ENCODE measurements at regions not wholly inside any gene's neighbourhood (a gene's known extent, or its start where the extent isn't known, plus 50 kb on each side); places are given as distances from the start of the nearest gene placed in this dataset.

DNA sequence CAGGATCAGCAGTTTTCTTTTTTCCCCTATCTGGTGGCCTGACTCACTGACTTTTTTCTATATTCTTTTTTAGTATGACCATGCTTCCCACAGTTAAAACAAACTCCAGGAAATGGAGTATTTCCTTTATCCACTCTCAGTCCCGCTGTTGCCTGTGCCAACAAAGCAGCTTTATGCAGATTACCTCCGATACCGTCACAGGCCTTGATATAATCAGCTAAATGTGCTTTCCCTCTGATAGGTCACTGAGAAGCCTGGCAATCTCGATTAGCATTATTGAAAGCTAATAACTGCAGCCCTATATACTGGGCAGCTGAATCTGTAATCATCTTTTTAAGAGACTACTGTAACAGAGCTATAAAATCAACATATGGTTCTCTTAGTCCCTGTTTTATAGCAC, 243.6 kb downstream of the KIF21A start:
- no peak overlapping the region for H3K27ac ChIP-seq (ENCODE audit: control insufficient read depth, insufficient read depth, low read length)
- FAIRE-seq = no peak
- DNase-seq (ENCODE audit: low read depth, low spot score) = no peak
- no peaks in the 10 kb centered on the region for H3K27me3 ChIP-seq (ENCODE audit: control insufficient read depth, extremely low read depth, insufficient read depth, low read length)
- dilution Hi-C loops (cut with MboI; ENCODE audit: extremely low pct_ligation_motif_present, low sequenced_read_pairs) = no loop called here
- no peaks in the 10 kb centered on the region for H3K36me3 ChIP-seq (ENCODE audit: control insufficient read depth in 2 of 2, extremely low read depth in 1 of 2, insufficient read depth in 2 of 2, low read length in 2 of 2)
- H3K4me1 ChIP-seq (ENCODE audit: control insufficient read depth, extremely low read depth, insufficient read depth, low read length) = no peaks in the 10 kb centered on the region
- no peaks in the 10 kb centered on the region for H3K9me3 ChIP-seq (ENCODE audit: control insufficient read depth, low read depth, low read length)
- H3K4me2 ChIP-seq (ENCODE audit: control insufficient read depth, extremely low read depth, insufficient read depth, low read depth, low read length) = no peak overlapping the region
- H3K4me3 ChIP-seq (ENCODE audit: control insufficient read depth in 2 of 3, extremely low read depth in 1 of 3, insufficient read depth in 2 of 3, low read depth in 1 of 3, low read length in 3 of 3) = no peak overlapping the region
- H3K9me1 ChIP-seq (ENCODE audit: control insufficient read depth, extremely low read depth, insufficient read depth, low read length) = no peaks in the 10 kb centered on the region
- no peak overlapping the region for H2AFZ ChIP-seq (ENCODE audit: control insufficient read depth, low read length)
- no peaks in the 10 kb centered on the region for H3K79me2 ChIP-seq (ENCODE audit: control insufficient read depth, insufficient read depth, low read length)
- TF ChIP-seq, protein P1, sequence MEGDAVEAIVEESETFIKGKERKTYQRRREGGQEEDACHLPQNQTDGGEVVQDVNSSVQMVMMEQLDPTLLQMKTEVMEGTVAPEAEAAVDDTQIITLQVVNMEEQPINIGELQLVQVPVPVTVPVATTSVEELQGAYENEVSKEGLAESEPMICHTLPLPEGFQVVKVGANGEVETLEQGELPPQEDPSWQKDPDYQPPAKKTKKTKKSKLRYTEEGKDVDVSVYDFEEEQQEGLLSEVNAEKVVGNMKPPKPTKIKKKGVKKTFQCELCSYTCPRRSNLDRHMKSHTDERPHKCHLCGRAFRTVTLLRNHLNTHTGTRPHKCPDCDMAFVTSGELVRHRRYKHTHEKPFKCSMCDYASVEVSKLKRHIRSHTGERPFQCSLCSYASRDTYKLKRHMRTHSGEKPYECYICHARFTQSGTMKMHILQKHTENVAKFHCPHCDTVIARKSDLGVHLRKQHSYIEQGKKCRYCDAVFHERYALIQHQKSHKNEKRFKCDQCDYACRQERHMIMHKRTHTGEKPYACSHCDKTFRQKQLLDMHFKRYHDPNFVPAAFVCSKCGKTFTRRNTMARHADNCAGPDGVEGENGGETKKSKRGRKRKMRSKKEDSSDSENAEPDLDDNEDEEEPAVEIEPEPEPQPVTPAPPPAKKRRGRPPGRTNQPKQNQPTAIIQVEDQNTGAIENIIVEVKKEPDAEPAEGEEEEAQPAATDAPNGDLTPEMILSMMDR (optimal IDR thresholded peaks at IDR 0.05 in 1 of 3, IDR thresholded peaks at IDR 0.05 in 1 of 3, conservative IDR thresholded peaks at IDR 0.05 in 1 of 3; ENCODE audit: extremely low read depth in 1 of 3, insufficient read depth in 2 of 3, low read length in 3 of 3) = no peak
- TF ChIP-seq EZH2 (IDR thresholded peaks at IDR 0.05; ENCODE audit: low read length) = no peak
- no peak overlapping the region for H3K9ac ChIP-seq (ENCODE audit: control insufficient read depth, extremely low read depth, insufficient read depth, low read length)
- H4K20me1 ChIP-seq (ENCODE audit: control insufficient read depth, extremely low read depth, insufficient read depth, low read length) = no peaks in the 10 kb centered on the region

DNA sequence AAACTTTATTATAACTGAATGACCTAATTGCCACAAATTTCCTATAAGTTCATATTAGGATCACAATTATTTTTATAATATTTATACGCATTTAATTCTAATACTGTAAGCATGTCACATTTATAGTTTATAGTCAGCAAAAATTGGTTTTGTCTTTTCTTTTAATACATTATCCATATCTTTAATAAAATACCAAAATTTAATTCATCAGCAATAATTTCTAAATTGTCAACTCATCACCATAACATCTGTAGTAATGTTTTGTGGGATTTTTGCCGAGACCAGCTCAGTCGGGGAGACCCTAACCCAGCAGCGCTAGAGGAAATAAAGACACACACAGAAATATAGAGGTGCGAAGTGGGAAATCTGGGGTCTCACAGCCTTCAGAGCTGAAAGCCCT, 254.2 kb downstream of the KIF21A start:
- no peak overlapping the region for H3K27ac ChIP-seq (ENCODE audit: control insufficient read depth, insufficient read depth, low read length)
- H3K4me3 ChIP-seq (ENCODE audit: control insufficient read depth in 2 of 3, extremely low read depth in 1 of 3, insufficient read depth in 2 of 3, low read depth in 1 of 3, low read length in 3 of 3) = no peak overlapping the region
- H3K9ac ChIP-seq (ENCODE audit: control insufficient read depth, extremely low read depth, insufficient read depth, low read length) = no peak overlapping the region
- H3K4me1 ChIP-seq (ENCODE audit: control insufficient read depth, extremely low read depth, insufficient read depth, low read length) = no peaks in the 10 kb centered on the region
- H3K4me2 ChIP-seq (ENCODE audit: control insufficient read depth, extremely low read depth, insufficient read depth, low read depth, low read length) = no peak overlapping the region
- no peaks in the 10 kb centered on the region for H3K79me2 ChIP-seq (ENCODE audit: control insufficient read depth, insufficient read depth, low read length)
- no peaks in the 10 kb centered on the region for H4K20me1 ChIP-seq (ENCODE audit: control insufficient read depth, extremely low read depth, insufficient read depth, low read length)
- FAIRE-seq = no peak
- H3K9me1 ChIP-seq (ENCODE audit: control insufficient read depth, extremely low read depth, insufficient read depth, low read length) = no peaks in the 10 kb centered on the region
- H3K36me3 ChIP-seq (ENCODE audit: control insufficient read depth in 2 of 2, extremely low read depth in 1 of 2, insufficient read depth in 2 of 2, low read length in 2 of 2) = no peaks in the 10 kb centered on the region
- H3K9me3 ChIP-seq (ENCODE audit: control insufficient read depth, low read depth, low read length) = no peaks in the 10 kb centered on the region
- TF ChIP-seq EZH2 (IDR thresholded peaks at IDR 0.05; ENCODE audit: low read length) = no peak
- TF ChIP-seq, protein P1 (optimal IDR thresholded peaks at IDR 0.05 in 1 of 3, IDR thresholded peaks at IDR 0.05 in 1 of 3, conservative IDR thresholded peaks at IDR 0.05 in 1 of 3; ENCODE audit: extremely low read depth in 1 of 3, insufficient read depth in 2 of 3, low read length in 3 of 3) = no peak
- dilution Hi-C loops (cut with MboI; ENCODE audit: extremely low pct_ligation_motif_present, low sequenced_read_pairs) = no loop called here
- no peak for DNase-seq (ENCODE audit: low read depth, low spot score)
- H2AFZ ChIP-seq (ENCODE audit: control insufficient read depth, low read length) = no peak overlapping the region
- no peaks in the 10 kb centered on the region for H3K27me3 ChIP-seq (ENCODE audit: control insufficient read depth, extremely low read depth, insufficient read depth, low read length)

All from keratinocyte (primary cell).